Upper lobe of left lung (tissue), 6 donors: ENCODE measurements at regions not wholly inside any gene's neighbourhood (a gene's known extent, or its start where the extent isn't known, plus 50 kb on each side); places are given as distances from the start of the nearest gene placed in this dataset.

Experiments
- ATAC-seq, 2 donors: fragments of 200-7000 bp; cut with Tn5 transposase; one replicate each; pipeline ENCODE4 v1.9.1; 2022; ENCODE audit warnings: mild to moderate bottlenecking in 2 of 2, moderate library complexity in 2 of 2; ENCODE audit not compliant: low FRiP score in 2 of 2
- DNase-seq, 2 donors: peaks; one replicate each; pipeline ENCODE4 v3.0.0-alpha.2; 2019 to 2020
- H3K27ac ChIP-seq, 4 donors: fragments of 200-600 bp; sonication (generic); one replicate each; pipeline ENCODE4 v1.5.1; 2016 to 2019
- H3K27me3 ChIP-seq, 4 donors: fragments of 200-600 bp; sonication (generic); one replicate each; pipeline ENCODE4 v1.5.1; 2017 to 2019
- H3K36me3 ChIP-seq, 4 donors: fragments of 200-600 bp; sonication (generic); one replicate each; pipeline ENCODE4 v1.5.1; 2016 to 2019
- H3K4me1 ChIP-seq, 4 donors: fragments of 200-600 bp; sonication (generic); one replicate each; pipeline ENCODE4 v1.5.1; 2018 to 2019
- H3K4me3 ChIP-seq, 4 donors: fragments of 200-600 bp; sonication (generic); one replicate each; pipeline ENCODE4 v1.5.1; 2017 to 2019; ENCODE audit warnings: mild to moderate bottlenecking in 2 of 4, moderate library complexity in 1 of 4
- H3K9me3 ChIP-seq, 4 donors: fragments of 200-600 bp; sonication (generic); one replicate each; pipeline ENCODE4 v1.5.1; 2018 to 2019
- EP300 ChIP-seq, 4 donors: sonication (generic); formaldehyde crosslinking; IDR thresholded peaks; one replicate each; pipeline ENCODE4 v1.5.1; 2017; ENCODE audit warnings: antibody characterized with exemption in 4 of 4, control low read depth in 2 of 4
- POLR2A ChIP-seq, 4 donors: fragments of 450-650 bp; IDR thresholded peaks; one replicate each; pipeline ENCODE4 v1.5.1; 2016 to 2017; ENCODE audit warnings: antibody characterized with exemption in 4 of 4, mild to moderate bottlenecking in 2 of 4
- POLR2AphosphoS5 ChIP-seq, 2 donors: sonication (generic); formaldehyde crosslinking; IDR thresholded peaks; one replicate each; pipeline ENCODE4 v1.5.1; 2017; ENCODE audit warnings: antibody characterized with exemption in 2 of 2
- WGBS, 2 donors: methylation state at CpG; one replicate each; pipeline ENCODE4 v1.1.5; 2017 to 2018; 5-methylcytosine and 5-hydroxymethylcytosine counted together
- TF ChIP-seq, protein P1 (sequence below), 6 experiments: fragments of 450-650 bp in 4 of 6; fragments of 200-600 bp in 2 of 6; sonication (generic) in 2 of 6; IDR thresholded peaks; one replicate each; pipeline ENCODE4 v1.5.1; 2016 to 2019; ENCODE audit warnings: antibody characterized with exemption in 6 of 6
- donor health status: DM: no; HTN: no; CAD: no; lungs with moderate emphysema.
- donor health status: DM: no; HTN: yes; CAD: no; lungs with severe emphysema.

DNA sequence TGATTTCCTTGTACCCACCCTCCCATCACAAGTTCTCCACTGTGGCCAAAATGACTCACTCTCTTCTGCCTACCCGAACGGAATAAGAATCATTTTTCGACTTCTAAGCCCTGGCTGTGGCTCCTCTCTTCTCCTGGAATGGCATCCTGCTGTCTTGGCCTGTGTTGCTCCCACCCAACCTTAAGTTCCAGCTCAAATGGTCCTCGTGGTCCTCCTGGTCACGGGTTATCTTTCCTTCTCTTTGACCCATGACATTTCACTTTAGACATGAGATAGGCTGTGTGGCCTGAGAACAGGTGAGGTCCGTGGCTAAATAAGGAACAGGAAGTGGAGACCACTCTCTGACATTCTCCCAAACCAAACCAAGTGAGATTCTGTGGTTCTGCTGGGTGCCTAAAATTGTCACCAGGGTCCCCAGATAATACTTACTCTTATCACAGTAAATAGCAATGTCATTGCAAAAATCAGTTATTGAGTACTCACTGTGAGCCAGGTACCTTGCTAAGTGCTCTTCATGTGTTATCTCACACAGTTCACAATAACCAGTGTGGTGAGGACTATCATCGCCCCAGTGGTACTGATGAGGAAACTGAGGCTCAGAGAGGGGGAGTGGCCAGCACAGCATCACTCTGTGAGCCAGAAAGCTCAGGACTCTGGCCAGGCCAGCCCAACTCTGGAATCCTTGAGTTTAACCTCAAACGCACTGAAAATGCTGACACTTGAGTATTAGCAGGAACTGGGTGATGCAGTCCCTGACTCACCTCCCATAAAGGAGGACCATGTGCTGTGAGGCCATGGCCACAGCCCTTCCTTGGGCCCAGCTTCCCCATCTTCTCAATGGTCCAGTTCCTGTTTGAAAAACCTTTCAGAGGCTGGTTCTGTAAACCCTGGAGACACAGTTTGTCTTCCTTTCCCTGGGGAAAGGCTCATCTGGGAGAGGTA lies 74.8 kb upstream of the SIRPA start:
- peak; percentile 71 to 83 for ATAC-seq
- Histone ChIP-seq H3K4me1 (peaks cover 21 to 41% (median 26%) of the 10 kb centered on the region in 4 donors), H3K27me3 (no peaks in the 10 kb centered on the region), H3K27ac (peak overlapping the region; percentile 70 to 83 (median 78)), H3K4me3 (no peak overlapping the region), H3K9me3 (peaks cover 0 to 23% (median 6%) of the 10 kb centered on the region in 4 donors), H3K36me3 (no peaks in the 10 kb centered on the region)
- WGBS, 2 donors = 67 to 76% methylated on average over 8 of the region's 8 CpGs
- no peak for TF ChIP-seq POLR2A (IDR thresholded peaks at IDR 0.05)
- no peak for TF ChIP-seq EP300 (IDR thresholded peaks at IDR 0.05)
- TF ChIP-seq POLR2AphosphoS5 (IDR thresholded peaks at IDR 0.05) = peak; percentile 51 to 65
- TF ChIP-seq, protein P1, sequence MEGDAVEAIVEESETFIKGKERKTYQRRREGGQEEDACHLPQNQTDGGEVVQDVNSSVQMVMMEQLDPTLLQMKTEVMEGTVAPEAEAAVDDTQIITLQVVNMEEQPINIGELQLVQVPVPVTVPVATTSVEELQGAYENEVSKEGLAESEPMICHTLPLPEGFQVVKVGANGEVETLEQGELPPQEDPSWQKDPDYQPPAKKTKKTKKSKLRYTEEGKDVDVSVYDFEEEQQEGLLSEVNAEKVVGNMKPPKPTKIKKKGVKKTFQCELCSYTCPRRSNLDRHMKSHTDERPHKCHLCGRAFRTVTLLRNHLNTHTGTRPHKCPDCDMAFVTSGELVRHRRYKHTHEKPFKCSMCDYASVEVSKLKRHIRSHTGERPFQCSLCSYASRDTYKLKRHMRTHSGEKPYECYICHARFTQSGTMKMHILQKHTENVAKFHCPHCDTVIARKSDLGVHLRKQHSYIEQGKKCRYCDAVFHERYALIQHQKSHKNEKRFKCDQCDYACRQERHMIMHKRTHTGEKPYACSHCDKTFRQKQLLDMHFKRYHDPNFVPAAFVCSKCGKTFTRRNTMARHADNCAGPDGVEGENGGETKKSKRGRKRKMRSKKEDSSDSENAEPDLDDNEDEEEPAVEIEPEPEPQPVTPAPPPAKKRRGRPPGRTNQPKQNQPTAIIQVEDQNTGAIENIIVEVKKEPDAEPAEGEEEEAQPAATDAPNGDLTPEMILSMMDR (IDR thresholded peaks at IDR 0.05) = no peak
- DNase-seq = peak in 1 of 2 donors; percentile 80

GRCh38 chr20:1819311-1820137 lies 75.7 kb upstream of the SIRPA start:
- Histone ChIP-seq H3K27me3 (no peaks in the 10 kb centered on the region), H3K27ac (peak overlapping the region; percentile 70 to 83 (median 78)), H3K4me3 (no peak overlapping the region), H3K9me3 (peaks cover 0 to 23% (median 6%) of the 10 kb centered on the region in 4 donors), H3K36me3 (no peaks in the 10 kb centered on the region), H3K4me1 (peaks cover 15 to 40% (median 23%) of the 10 kb centered on the region in 4 donors)
- peak in 1 of 4 donors; percentile 27 for TF ChIP-seq POLR2A (IDR thresholded peaks at IDR 0.05)
- no peak for TF ChIP-seq POLR2AphosphoS5 (IDR thresholded peaks at IDR 0.05)
- TF ChIP-seq EP300 (IDR thresholded peaks at IDR 0.05) = no peak
- DNase-seq = peak in 1 of 2 donors; percentile 43
- peak in 1 of 2 donors; percentile 63 for ATAC-seq
- 73 to 76% methylated on average over 13 to 14 of the region's 14 CpGs for WGBS, 2 donors

DNA sequence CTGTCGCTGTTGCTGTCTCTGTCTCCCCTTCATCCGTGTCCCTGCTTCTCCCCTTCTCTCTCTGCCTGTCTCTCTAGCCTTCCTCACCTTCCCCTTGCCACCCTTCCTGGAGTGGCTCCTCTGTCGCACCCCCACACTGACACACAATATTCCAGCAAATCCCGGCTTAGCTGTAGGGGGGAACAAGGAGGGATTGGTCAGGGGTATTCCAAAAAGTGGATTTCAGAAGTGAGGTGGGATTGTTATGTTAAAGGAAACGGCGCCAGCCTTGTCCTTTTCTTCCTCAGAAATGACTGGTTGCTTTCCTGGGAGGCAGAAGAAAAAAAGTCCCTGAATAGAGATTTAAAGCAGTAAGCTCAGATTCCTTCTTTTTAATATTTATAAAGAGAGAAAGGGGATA lies 76.3 kb upstream of the SIRPA start:
- peaks cover 0 to 20% (median 6%) of the 10 kb centered on the region in 4 donors for H3K9me3 ChIP-seq
- TF ChIP-seq EP300 (IDR thresholded peaks at IDR 0.05) = no peak
- TF ChIP-seq POLR2AphosphoS5 (IDR thresholded peaks at IDR 0.05) = no peak
- TF ChIP-seq, protein P1 (IDR thresholded peaks at IDR 0.05) = no peak
- no peak for TF ChIP-seq POLR2A (IDR thresholded peaks at IDR 0.05)
- no peaks in the 10 kb centered on the region for H3K36me3 ChIP-seq
- DNase-seq (no peak), ATAC-seq (no peak)
- WGBS, 2 donors = 64 to 67% methylated on average over 6 of the region's 6 CpGs
- no peak overlapping the region for H3K4me3 ChIP-seq
- H3K27ac ChIP-seq = peak overlapping the region; percentile 70 to 83 (median 78)
- H3K4me1 ChIP-seq = peaks cover 13 to 36% (median 22%) of the 10 kb centered on the region in 4 donors
- H3K27me3 ChIP-seq = no peaks in the 10 kb centered on the region

GRCh38 chr20:1818247-1818840 lies 76.9 kb upstream of the SIRPA start:
- no peaks in the 10 kb centered on the region for H3K27me3 ChIP-seq
- H3K4me1 ChIP-seq = peaks cover 13 to 42% (median 26%) of the 10 kb centered on the region in 4 donors
- TF ChIP-seq, protein P1 (IDR thresholded peaks at IDR 0.05) = no peak
- TF ChIP-seq EP300 (IDR thresholded peaks at IDR 0.05) (no peak), POLR2A (IDR thresholded peaks at IDR 0.05) (no peak), POLR2AphosphoS5 (IDR thresholded peaks at IDR 0.05) (no peak)
- H3K4me3 ChIP-seq = no peak overlapping the region
- peaks cover 0 to 16% (median 6%) of the 10 kb centered on the region in 4 donors for H3K9me3 ChIP-seq
- DNase-seq = no peak
- WGBS, 2 donors = 60 to 79% methylated on average over 1 of the region's 1 CpG
- no peak for ATAC-seq
- no peaks in the 10 kb centered on the region for H3K36me3 ChIP-seq
- H3K27ac ChIP-seq = peak overlapping the region; percentile 70 to 83 (median 78)
